ENCODE measurements at regions not wholly inside any gene's neighbourhood (a gene's known extent, or its start where the extent isn't known, plus 50 kb on each side); places are given as distances from the start of the nearest gene placed in this dataset.

DNA sequence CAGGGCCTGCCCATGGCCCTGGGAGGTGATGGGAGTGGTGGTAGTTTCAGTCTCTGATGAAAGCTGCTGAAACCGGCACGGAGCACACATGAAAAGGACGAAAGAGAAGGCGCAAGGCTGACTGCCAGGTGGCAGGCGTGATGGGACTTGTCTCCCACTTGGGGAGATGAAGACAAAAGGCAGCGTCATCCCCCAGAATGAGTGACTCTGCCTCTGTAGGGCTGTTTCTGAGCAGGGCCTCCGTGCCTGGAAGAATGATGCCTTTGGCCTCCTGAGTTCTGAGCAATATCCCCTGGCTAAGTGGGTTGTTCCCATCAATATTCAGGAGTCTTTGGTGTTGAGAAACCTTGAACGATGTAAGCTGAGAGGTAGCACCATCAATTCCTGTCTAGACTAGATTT lies 237.8 kb downstream of the OPA1 start:
- TF ChIP-seq SMC3 (conservative IDR thresholded peaks at IDR 0.05; ENCODE audit: poor library complexity), result no peak
- TF ChIP-seq EZH2 (IDR thresholded peaks at IDR 0.05; ENCODE audit: borderline replicate concordance, insufficient read depth, low read length, poor library complexity, severe bottlenecking), result no peak
- TF ChIP-seq, protein P1, sequence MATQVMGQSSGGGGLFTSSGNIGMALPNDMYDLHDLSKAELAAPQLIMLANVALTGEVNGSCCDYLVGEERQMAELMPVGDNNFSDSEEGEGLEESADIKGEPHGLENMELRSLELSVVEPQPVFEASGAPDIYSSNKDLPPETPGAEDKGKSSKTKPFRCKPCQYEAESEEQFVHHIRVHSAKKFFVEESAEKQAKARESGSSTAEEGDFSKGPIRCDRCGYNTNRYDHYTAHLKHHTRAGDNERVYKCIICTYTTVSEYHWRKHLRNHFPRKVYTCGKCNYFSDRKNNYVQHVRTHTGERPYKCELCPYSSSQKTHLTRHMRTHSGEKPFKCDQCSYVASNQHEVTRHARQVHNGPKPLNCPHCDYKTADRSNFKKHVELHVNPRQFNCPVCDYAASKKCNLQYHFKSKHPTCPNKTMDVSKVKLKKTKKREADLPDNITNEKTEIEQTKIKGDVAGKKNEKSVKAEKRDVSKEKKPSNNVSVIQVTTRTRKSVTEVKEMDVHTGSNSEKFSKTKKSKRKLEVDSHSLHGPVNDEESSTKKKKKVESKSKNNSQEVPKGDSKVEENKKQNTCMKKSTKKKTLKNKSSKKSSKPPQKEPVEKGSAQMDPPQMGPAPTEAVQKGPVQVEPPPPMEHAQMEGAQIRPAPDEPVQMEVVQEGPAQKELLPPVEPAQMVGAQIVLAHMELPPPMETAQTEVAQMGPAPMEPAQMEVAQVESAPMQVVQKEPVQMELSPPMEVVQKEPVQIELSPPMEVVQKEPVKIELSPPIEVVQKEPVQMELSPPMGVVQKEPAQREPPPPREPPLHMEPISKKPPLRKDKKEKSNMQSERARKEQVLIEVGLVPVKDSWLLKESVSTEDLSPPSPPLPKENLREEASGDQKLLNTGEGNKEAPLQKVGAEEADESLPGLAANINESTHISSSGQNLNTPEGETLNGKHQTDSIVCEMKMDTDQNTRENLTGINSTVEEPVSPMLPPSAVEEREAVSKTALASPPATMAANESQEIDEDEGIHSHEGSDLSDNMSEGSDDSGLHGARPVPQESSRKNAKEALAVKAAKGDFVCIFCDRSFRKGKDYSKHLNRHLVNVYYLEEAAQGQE (IDR thresholded peaks at IDR 0.05; ENCODE audit: borderline replicate concordance), result no peak

Data from neural cell (in vitro differentiated cells).